ENCODE measurements at regions not wholly inside any gene's neighbourhood (a gene's known extent, or its start where the extent isn't known, plus 50 kb on each side); places are given as distances from the start of the nearest gene placed in this dataset.
"Not testable (repeated sequence)": the region's sequence is repeated elsewhere in the genome, so short reads cannot be mapped to it uniquely, and the experiment has no call there.

- Histone ChIP-seq H3K27me3 (ENCODE audit: low read length) (no peaks in the 10 kb centered on the region), H3K9me3 (ENCODE audit: low read length) (no peaks in the 10 kb centered on the region), H3K27ac (ENCODE audit: low read length) (no peak overlapping the region), H3K9ac (ENCODE audit: low read length) (no peak overlapping the region), H3K36me3 (ENCODE audit: insufficient read depth, low read length) (no peaks in the 10 kb centered on the region), H2AFZ (ENCODE audit: low read length) (no peak overlapping the region), H3K4me1 (ENCODE audit: low read length) (no peaks in the 10 kb centered on the region), H3K79me2 (ENCODE audit: low read length) (no peaks in the 10 kb centered on the region), H3K9me2 (replicated peaks; ENCODE audit: insufficient read depth, low read length) (no peaks in the 10 kb centered on the region), H4K20me1 (ENCODE audit: insufficient read depth, low read depth, low read length) (no peaks in the 10 kb centered on the region), H3K4me2 (ENCODE audit: low read depth, low read length, poor library complexity, severe bottlenecking) (no peak overlapping the region), H3K4me3 (ENCODE audit: low read length) (no peak overlapping the region)
- DNase-seq = peak; percentile 31
Observed at GRCh38 chr16:13838401-13839190, 81.4 kb upstream of the ERCC4 start.

- Histone ChIP-seq H3K79me2 (ENCODE audit: low read length) (no peaks in the 10 kb centered on the region), H3K4me2 (ENCODE audit: low read depth, low read length, poor library complexity, severe bottlenecking) (no peak overlapping the region), H2AFZ (ENCODE audit: low read length) (no peak overlapping the region), H3K9me2 (replicated peaks; ENCODE audit: insufficient read depth, low read length) (no peaks in the 10 kb centered on the region), H3K9me3 (ENCODE audit: low read length) (no peaks in the 10 kb centered on the region), H3K27me3 (ENCODE audit: low read length) (no peaks in the 10 kb centered on the region), H3K4me3 (ENCODE audit: low read length) (no peak overlapping the region), H4K20me1 (ENCODE audit: insufficient read depth, low read depth, low read length) (no peaks in the 10 kb centered on the region), H3K36me3 (ENCODE audit: insufficient read depth, low read length) (no peaks in the 10 kb centered on the region), H3K9ac (ENCODE audit: low read length) (no peak overlapping the region), H3K27ac (ENCODE audit: low read length) (no peak overlapping the region), H3K4me1 (ENCODE audit: low read length) (no peaks in the 10 kb centered on the region)
- DNase-seq = peak; percentile 58
Observed at GRCh38 chr16:13839577-13839976, 80.4 kb upstream of the ERCC4 start.

- no peaks in the 10 kb centered on the region for H3K9me3 ChIP-seq (ENCODE audit: low read length)
- H3K79me2 ChIP-seq (ENCODE audit: low read length) = no peaks in the 10 kb centered on the region
- no peaks in the 10 kb centered on the region for H3K9me2 ChIP-seq (replicated peaks; ENCODE audit: insufficient read depth, low read length)
- no peaks in the 10 kb centered on the region for H3K27me3 ChIP-seq (ENCODE audit: low read length)
- no peak overlapping the region for H3K9ac ChIP-seq (ENCODE audit: low read length)
- no peak overlapping the region for H3K4me2 ChIP-seq (ENCODE audit: low read depth, low read length, poor library complexity, severe bottlenecking)
- H4K20me1 ChIP-seq (ENCODE audit: insufficient read depth, low read depth, low read length) = no peaks in the 10 kb centered on the region
- peak; percentile 5 for DNase-seq
- no peaks in the 10 kb centered on the region for H3K36me3 ChIP-seq (ENCODE audit: insufficient read depth, low read length)
- no peak overlapping the region for H3K4me3 ChIP-seq (ENCODE audit: low read length)
- no peaks in the 10 kb centered on the region for H3K4me1 ChIP-seq (ENCODE audit: low read length)
- H2AFZ ChIP-seq (ENCODE audit: low read length) = no peak overlapping the region
- no peak overlapping the region for H3K27ac ChIP-seq (ENCODE audit: low read length)
Observed at GRCh38 chr16:13845232-13845631, 74.7 kb upstream of the ERCC4 start.

GRCh38 chr16:13848795-13849194 lies 71.2 kb upstream of the ERCC4 start:
- no peak for DNase-seq
- Histone ChIP-seq H2AFZ (ENCODE audit: low read length) (no peak overlapping the region), H3K4me1 (ENCODE audit: low read length) (no peaks in the 10 kb centered on the region), H3K4me2 (ENCODE audit: low read depth, low read length, poor library complexity, severe bottlenecking) (no peak overlapping the region), H3K36me3 (ENCODE audit: insufficient read depth, low read length) (no peaks in the 10 kb centered on the region), H3K27ac (ENCODE audit: low read length) (no peak overlapping the region), H3K79me2 (ENCODE audit: low read length) (no peaks in the 10 kb centered on the region), H3K9ac (ENCODE audit: low read length) (no peak overlapping the region), H4K20me1 (ENCODE audit: insufficient read depth, low read depth, low read length) (no peaks in the 10 kb centered on the region), H3K27me3 (ENCODE audit: low read length) (no peaks in the 10 kb centered on the region), H3K9me2 (replicated peaks; ENCODE audit: insufficient read depth, low read length) (no peaks in the 10 kb centered on the region), H3K9me3 (ENCODE audit: low read length) (no peaks in the 10 kb centered on the region), H3K4me3 (ENCODE audit: low read length) (no peak overlapping the region)

- H3K9me3 ChIP-seq (ENCODE audit: low read length); H3K9ac ChIP-seq (ENCODE audit: low read length); H3K4me3 ChIP-seq (ENCODE audit: low read length); DNase-seq; H3K4me1 ChIP-seq (ENCODE audit: low read length); H3K4me2 ChIP-seq (ENCODE audit: low read depth, low read length, poor library complexity, severe bottlenecking); H3K36me3 ChIP-seq (ENCODE audit: insufficient read depth, low read length); H3K79me2 ChIP-seq (ENCODE audit: low read length); H4K20me1 ChIP-seq (ENCODE audit: insufficient read depth, low read depth, low read length); H3K27ac ChIP-seq (ENCODE audit: low read length); H3K9me2 ChIP-seq (replicated peaks; ENCODE audit: insufficient read depth, low read length); H2AFZ ChIP-seq (ENCODE audit: low read length); H3K27me3 ChIP-seq (ENCODE audit: low read length): not testable (repeated sequence)
Observed at GRCh38 chr16:13850173-13850572, 69.8 kb upstream of the ERCC4 start.

GRCh38 chr16:13852827-13853226 lies 67.1 kb upstream of the ERCC4 start:
- Histone ChIP-seq H3K9me2 (replicated peaks; ENCODE audit: insufficient read depth, low read length) (no peaks in the 10 kb centered on the region), H3K9ac (ENCODE audit: low read length) (no peak overlapping the region), H3K4me3 (ENCODE audit: low read length) (no peak overlapping the region), H3K36me3 (ENCODE audit: insufficient read depth, low read length) (no peaks in the 10 kb centered on the region), H4K20me1 (ENCODE audit: insufficient read depth, low read depth, low read length) (no peaks in the 10 kb centered on the region), H3K27me3 (ENCODE audit: low read length) (no peaks in the 10 kb centered on the region), H2AFZ (ENCODE audit: low read length) (no peak overlapping the region), H3K27ac (ENCODE audit: low read length) (no peak overlapping the region), H3K9me3 (ENCODE audit: low read length) (no peaks in the 10 kb centered on the region), H3K4me1 (ENCODE audit: low read length) (no peaks in the 10 kb centered on the region), H3K79me2 (ENCODE audit: low read length) (no peaks in the 10 kb centered on the region), H3K4me2 (ENCODE audit: low read depth, low read length, poor library complexity, severe bottlenecking) (no peak overlapping the region)
- no peak for DNase-seq

GRCh38 chr16:13856398-13856797 lies 63.6 kb upstream of the ERCC4 start:
- no peaks in the 10 kb centered on the region for H3K9me3 ChIP-seq (ENCODE audit: low read length)
- no peak overlapping the region for H3K4me2 ChIP-seq (ENCODE audit: low read depth, low read length, poor library complexity, severe bottlenecking)
- no peak for DNase-seq
- no peaks in the 10 kb centered on the region for H3K79me2 ChIP-seq (ENCODE audit: low read length)
- H3K9me2 ChIP-seq (replicated peaks; ENCODE audit: insufficient read depth, low read length) = no peaks in the 10 kb centered on the region
- H3K27me3 ChIP-seq (ENCODE audit: low read length) = no peaks in the 10 kb centered on the region
- H3K4me3 ChIP-seq (ENCODE audit: low read length) = no peak overlapping the region
- H3K36me3 ChIP-seq (ENCODE audit: insufficient read depth, low read length) = no peaks in the 10 kb centered on the region
- H3K27ac ChIP-seq (ENCODE audit: low read length) = no peak overlapping the region
- no peaks in the 10 kb centered on the region for H3K4me1 ChIP-seq (ENCODE audit: low read length)
- H3K9ac ChIP-seq (ENCODE audit: low read length) = no peak overlapping the region
- H4K20me1 ChIP-seq (ENCODE audit: insufficient read depth, low read depth, low read length) = no peaks in the 10 kb centered on the region
- no peak overlapping the region for H2AFZ ChIP-seq (ENCODE audit: low read length)

- Histone ChIP-seq H3K79me2 (ENCODE audit: low read length) (no peaks in the 10 kb centered on the region), H4K20me1 (ENCODE audit: insufficient read depth, low read depth, low read length) (no peaks in the 10 kb centered on the region), H3K36me3 (ENCODE audit: insufficient read depth, low read length) (no peaks in the 10 kb centered on the region), H3K9ac (ENCODE audit: low read length) (no peak overlapping the region), H3K27me3 (ENCODE audit: low read length) (no peaks in the 10 kb centered on the region), H3K4me1 (ENCODE audit: low read length) (no peaks in the 10 kb centered on the region), H2AFZ (ENCODE audit: low read length) (no peak overlapping the region), H3K4me2 (ENCODE audit: low read depth, low read length, poor library complexity, severe bottlenecking) (no peak overlapping the region), H3K4me3 (ENCODE audit: low read length) (no peak overlapping the region), H3K9me3 (ENCODE audit: low read length) (no peaks in the 10 kb centered on the region), H3K9me2 (replicated peaks; ENCODE audit: insufficient read depth, low read length) (no peaks in the 10 kb centered on the region), H3K27ac (ENCODE audit: low read length) (no peak overlapping the region)
- DNase-seq = no peak
Observed at GRCh38 chr16:13856811-13857511, 63.0 kb upstream of the ERCC4 start.
